RWPE1 (cell line): ENCODE measurements at regions not wholly inside any gene's neighbourhood (a gene's known extent, or its start where the extent isn't known, plus 50 kb on each side); places are given as distances from the start of the nearest gene placed in this dataset.

ENCODE experiments used
- CTCF ChIA-PET: fragments of 350-600 bp; sonication (Branson Sonifier 250); formaldehyde crosslinking; extraction: SDS; loops from one replicate; lab custom pipeline; 2021; lab: Yijun Ruan, JAX
- POLR2A ChIA-PET: fragments of 400-600 bp; formaldehyde crosslinking; extraction: SDS; loops from one replicate; lab custom pipeline; 2020; ENCODE audit warnings: antibody characterized with exemption; ENCODE audit not compliant: low non-redundant PET; lab: Yijun Ruan, JAX
- DNase-seq: peaks from one replicate; pipeline ENCODE4 v3.0.0; 2012; ENCODE audit warnings: low spot score
- H3K27ac ChIP-seq: fragments of 450-650 bp; 2 replicates; pipeline ENCODE4 v1.5.1; 2017
- CTCF ChIP-seq: fragments of 450-650 bp; conservative IDR thresholded peaks from 2 replicates; pipeline ENCODE4 v1.5.1; 2017; ENCODE audit warnings: low read depth, mild to moderate bottlenecking

- no peak overlapping the region for H3K27ac ChIP-seq
- TF ChIP-seq CTCF, result no peak
- ChIA-PET POLR2A (no interaction called here), CTCF (interaction anchor here (0.6 kb wide), 2 partner anchors 79 to 423 kb away, joined by 4 read pairs; no protein-coding TSS in a partner anchor)
- DNase-seq, result no peak
Measured at GRCh38 chr5:13328316-13328715, 616.2 kb downstream of the DNAH5 start.

- ChIA-PET CTCF (interaction anchor here (0.5 kb wide), 1 partner anchor 335 kb away, joined by 4 read pairs; no protein-coding TSS in a partner anchor), POLR2A (no interaction called here)
- no peak overlapping the region for H3K27ac ChIP-seq
- peak; percentile 1 for DNase-seq
- TF ChIP-seq CTCF, result no peak
Measured at GRCh38 chr5:13325765-13326164, 618.7 kb downstream of the DNAH5 start.

- CTCF ChIA-PET, result no interaction called here
- POLR2A ChIA-PET, result no interaction called here
- no peak overlapping the region for H3K27ac ChIP-seq
- no peak for TF ChIP-seq CTCF
- DNase-seq, result no peak
Measured at GRCh38 chr5:13322769-13323168, 621.7 kb downstream of the DNAH5 start.

- no peak for TF ChIP-seq CTCF
- ChIA-PET CTCF (no interaction called here), POLR2A (no interaction called here)
- no peak overlapping the region for H3K27ac ChIP-seq
- DNase-seq, result no peak
Measured at GRCh38 chr5:13317654-13318053, 626.8 kb downstream of the DNAH5 start.

- ChIA-PET CTCF (no interaction called here), POLR2A (no interaction called here)
- no peak for TF ChIP-seq CTCF
- no peak overlapping the region for H3K27ac ChIP-seq
- DNase-seq, result no peak
Measured at GRCh38 chr5:13316176-13316575, 628.3 kb downstream of the DNAH5 start.

- ChIA-PET CTCF (no interaction called here), POLR2A (no interaction called here)
- no peak for TF ChIP-seq CTCF
- no peak overlapping the region for H3K27ac ChIP-seq
- DNase-seq, result no peak
Measured at GRCh38 chr5:13307480-13307879, 637.0 kb downstream of the DNAH5 start.

GRCh38 chr5:13303445-13303844, 641.0 kb downstream of the DNAH5 start:
- ChIA-PET CTCF (no interaction called here), POLR2A (no interaction called here)
- no peak for DNase-seq
- H3K27ac ChIP-seq, result no peak overlapping the region
- TF ChIP-seq CTCF, result no peak
